Natural killer cell (primary cell): ENCODE measurements at regions not wholly inside any gene's neighbourhood (a gene's known extent, or its start where the extent isn't known, plus 50 kb on each side); places are given as distances from the start of the nearest gene placed in this dataset.

Experiments
- ATAC-seq, 3 donors: fragments of 150-1000 bp in 2 of 3; fragments of 200-7000 bp in 1 of 3; cut with Tn5 transposase; 1 replicate in 1 of 3; 2 replicates in 2 of 3; pipeline ENCODE4 v1.10.0; 2021; ENCODE audit warnings: mild to moderate bottlenecking in 2 of 3, moderate library complexity in 2 of 3
- DNase-seq, 2 donors: peaks; one replicate each; pipeline versions ENCODE4 v3.0.0 to v3.0.0-alpha.2; 2013 to 2021; ENCODE audit warnings: mixed read lengths in 1 of 2
- H3K27ac ChIP-seq: one replicate; pipeline ENCODE4 v1.5.1; 2013; ENCODE audit warnings: mild to moderate bottlenecking, low read length
- H3K27me3 ChIP-seq: one replicate; pipeline ENCODE4 v1.6.1; 2013; ENCODE audit warnings: low read length; ENCODE audit not compliant: control insufficient read depth, insufficient read depth
- H3K36me3 ChIP-seq: one replicate; pipeline ENCODE4 v1.6.1; 2013; ENCODE audit warnings: low read length; ENCODE audit not compliant: control insufficient read depth, insufficient read depth
- H3K4me1 ChIP-seq: one replicate; pipeline ENCODE4 v1.6.1; 2013; ENCODE audit warnings: low read length; ENCODE audit not compliant: control insufficient read depth, insufficient read depth
- H3K4me3 ChIP-seq: one replicate; pipeline ENCODE4 v1.5.1; 2013; ENCODE audit warnings: low read length
- H3K9me3 ChIP-seq: one replicate; pipeline ENCODE4 v1.6.1; 2013; ENCODE audit warnings: low read length; ENCODE audit not compliant: control insufficient read depth, insufficient read depth
- H3K27ac Mint-ChIP-seq, 2 donors: one replicate each; pipeline ENCODE4 v1.8.0; 2022; ENCODE audit warnings: mild to moderate bottlenecking in 2 of 2, mixed read lengths in 2 of 2, moderate library complexity in 1 of 2
- H3K27me3 Mint-ChIP-seq, 2 donors: one replicate each; pipeline ENCODE4 v1.8.0; 2022; ENCODE audit warnings: low read depth in 2 of 2, mixed read lengths in 2 of 2
- H3K36me3 Mint-ChIP-seq: one replicate; pipeline ENCODE4 v1.8.0; 2022; ENCODE audit warnings: mixed read lengths
- H3K4me1 Mint-ChIP-seq, 2 donors: one replicate each; pipeline ENCODE4 v1.8.0; 2022; ENCODE audit warnings: mixed read lengths in 2 of 2
- H3K4me3 Mint-ChIP-seq: one replicate; pipeline ENCODE4 v1.8.0; 2022; ENCODE audit warnings: mild to moderate bottlenecking, moderate library complexity, mixed read lengths
- H3K9me3 Mint-ChIP-seq, 2 donors: one replicate each; pipeline ENCODE4 v1.8.0; 2022; ENCODE audit warnings: mixed read lengths in 2 of 2
- CTCF ChIP-seq: fragments of 200-600 bp; IDR thresholded peaks from one replicate; pipeline ENCODE4 v1.8.0; 2022; ENCODE audit warnings: antibody characterized with exemption
- WGBS: methylation state at CpG from one replicate; pipeline ENCODE4 v1.1.7; 2013; ENCODE audit warnings: missing lambda C conversion rate; ENCODE audit not compliant: insufficient coverage; 5-methylcytosine and 5-hydroxymethylcytosine counted together
- intact Hi-C: fragments of 100-400 bp; cut with micrococcal nuclease; formaldehyde crosslinking; loops from one replicate; pipeline ENCODE4 v1.14.2; 2022

GRCh38 chr18:76259096-76259495, 235.9 kb downstream of the ZNF516 start:
- Mint-ChIP-seq H3K27me3 (peaks cover 0 to 5% of the 10 kb centered on the region in 2 donors), H3K4me1 (no peaks in the 10 kb centered on the region), H3K4me3 (no peak overlapping the region), H3K9me3 (no peaks in the 10 kb centered on the region), H3K27ac (no peak overlapping the region), H3K36me3 (no peaks in the 10 kb centered on the region)
- DNase-seq (no peak), ATAC-seq (no peak)
- H3K36me3 ChIP-seq: no peaks in the 10 kb centered on the region
- intact Hi-C loops: no loop called here
- H3K9me3 ChIP-seq: no peaks in the 10 kb centered on the region
- no peak overlapping the region for H3K4me3 ChIP-seq
- no peak overlapping the region for H3K27ac ChIP-seq
- no peaks in the 10 kb centered on the region for H3K27me3 ChIP-seq
- WGBS: 92% methylated on average over 9 of the region's 10 CpGs
- H3K4me1 ChIP-seq: no peaks in the 10 kb centered on the region
- TF ChIP-seq CTCF: no peak

- Histone ChIP-seq H3K4me3 (no peak overlapping the region), H3K36me3 (no peaks in the 10 kb centered on the region), H3K27me3 (no peaks in the 10 kb centered on the region), H3K9me3 (no peaks in the 10 kb centered on the region), H3K27ac (no peak overlapping the region), H3K4me1 (no peaks in the 10 kb centered on the region)
- 78% methylated on average over 1 of the region's 2 CpGs for WGBS
- Mint-ChIP-seq H3K9me3 (no peaks in the 10 kb centered on the region), H3K4me3 (no peak overlapping the region), H3K36me3 (no peaks in the 10 kb centered on the region), H3K27me3 (peaks cover 4 to 5% of the 10 kb centered on the region in 2 donors), H3K27ac (no peak overlapping the region), H3K4me1 (no peaks in the 10 kb centered on the region)
- intact Hi-C loops: no loop called here
- TF ChIP-seq CTCF: no peak
- DNase-seq (no peak), ATAC-seq (no peak)
These were observed 236.8 kb downstream of the ZNF516 start for GRCh38 chr18:76258209-76258608.

GRCh38 chr18:76255070-76255683, 239.9 kb downstream of the ZNF516 start:
- WGBS: 90% methylated on average over 23 of the region's 23 CpGs
- intact Hi-C loops: no loop called here

More at GRCh38 chr18:76255070-76255683, 239.9 kb downstream of the ZNF516 start:
- no peaks in the 10 kb centered on the region for H3K4me1 ChIP-seq
- TF ChIP-seq CTCF: no peak
- no peak overlapping the region for H3K4me3 Mint-ChIP-seq
- ATAC-seq (no peak), DNase-seq (no peak)
- no peaks in the 10 kb centered on the region for H3K9me3 Mint-ChIP-seq
- H3K36me3 ChIP-seq: no peaks in the 10 kb centered on the region
- no peak overlapping the region for H3K4me3 ChIP-seq
- no peaks in the 10 kb centered on the region for H3K36me3 Mint-ChIP-seq
- no peaks in the 10 kb centered on the region for H3K27me3 ChIP-seq
- no peak overlapping the region for H3K27ac ChIP-seq
- no peaks in the 10 kb centered on the region for H3K4me1 Mint-ChIP-seq
- no peaks in the 10 kb centered on the region for H3K9me3 ChIP-seq
- no peak overlapping the region for H3K27ac Mint-ChIP-seq
- peaks cover 10 to 14% of the 10 kb centered on the region in 2 donors for H3K27me3 Mint-ChIP-seq
